Neural crest cell (in vitro differentiated cells): ENCODE measurements at regions not wholly inside any gene's neighbourhood (a gene's known extent, or its start where the extent isn't known, plus 50 kb on each side); places are given as distances from the start of the nearest gene placed in this dataset.
"Not testable (repeated sequence)": the region's sequence is repeated elsewhere in the genome, so short reads cannot be mapped to it uniquely, and the experiment has no call there.

ENCODE experiments used
- DNase-seq: peaks from one replicate; pipeline ENCODE4 v3.0.0; 2021; ENCODE audit warnings: low read depth, mixed read lengths, low spot score
- H3K27ac Mint-ChIP-seq: one replicate; pipeline ENCODE4 v1.8.0; 2021; ENCODE audit warnings: mild to moderate bottlenecking, mixed read lengths; ENCODE audit not compliant: unreplicated experiment
- H3K27me3 Mint-ChIP-seq: 2 replicates; pipeline ENCODE4 v1.8.0; 2021; ENCODE audit warnings: low read depth, mild to moderate bottlenecking, mixed read lengths
- H3K36me3 Mint-ChIP-seq: 2 replicates; pipeline ENCODE4 v1.8.0; 2021; ENCODE audit warnings: low read depth, mild to moderate bottlenecking, mixed read lengths
- H3K4me1 Mint-ChIP-seq: 2 replicates; pipeline ENCODE4 v1.8.0; 2021; ENCODE audit warnings: mixed read lengths
- H3K4me3 Mint-ChIP-seq: one replicate; pipeline ENCODE4 v1.8.0; 2021; ENCODE audit warnings: mild to moderate bottlenecking, mixed read lengths
- H3K9me3 Mint-ChIP-seq: 2 replicates; pipeline ENCODE4 v1.8.0; 2021; ENCODE audit warnings: mixed read lengths

GRCh38 chr15:20253047-20253615, 288.5 kb downstream of the GOLGA6L6 start:
- H3K27me3 Mint-ChIP-seq, H3K4me1 Mint-ChIP-seq, DNase-seq, H3K27ac Mint-ChIP-seq, H3K4me3 Mint-ChIP-seq: not testable (repeated sequence)
- H3K36me3 Mint-ChIP-seq: peaks cover 19% of the 10 kb centered on the region
- peaks cover 20% of the 10 kb centered on the region for H3K9me3 Mint-ChIP-seq

- Mint-ChIP-seq H3K36me3 (peaks cover 19% of the 10 kb centered on the region), H3K9me3 (peaks cover 20% of the 10 kb centered on the region)
- not testable (repeated sequence) for H3K4me1 Mint-ChIP-seq, DNase-seq, H3K27ac Mint-ChIP-seq, H3K4me3 Mint-ChIP-seq, H3K27me3 Mint-ChIP-seq
These were observed 289.6 kb downstream of the GOLGA6L6 start for GRCh38 chr15:20252040-20252439.

- H3K4me1 Mint-ChIP-seq, H3K27ac Mint-ChIP-seq, H3K4me3 Mint-ChIP-seq, H3K27me3 Mint-ChIP-seq, DNase-seq: not testable (repeated sequence)
- Mint-ChIP-seq H3K36me3 (peaks cover 19% of the 10 kb centered on the region), H3K9me3 (peaks cover 20% of the 10 kb centered on the region)
These were observed 290.2 kb downstream of the GOLGA6L6 start for GRCh38 chr15:20251214-20252005.

DNA sequence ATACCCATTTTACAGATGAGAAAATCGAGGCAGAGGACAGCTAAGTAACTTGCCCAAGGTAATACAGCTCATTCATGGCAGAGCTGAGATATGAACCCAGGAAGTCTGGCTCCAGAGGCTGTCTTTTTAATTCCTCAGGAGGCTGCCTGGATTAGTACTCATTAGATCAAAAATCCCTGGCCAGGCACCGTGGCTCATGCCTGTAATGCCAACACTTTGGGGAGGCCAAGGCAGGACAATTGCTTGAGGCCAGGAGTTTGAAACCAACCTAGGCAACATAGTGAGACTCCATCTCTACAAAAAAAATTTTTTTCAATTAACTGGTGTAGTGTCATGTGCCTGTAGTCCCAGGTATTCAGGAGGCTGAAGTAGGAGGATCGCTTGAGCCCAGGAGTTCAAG, 291.4 kb downstream of the GOLGA6L6 start:
- not testable (repeated sequence) for H3K4me1 Mint-ChIP-seq, H3K27ac Mint-ChIP-seq, H3K27me3 Mint-ChIP-seq, H3K4me3 Mint-ChIP-seq, DNase-seq
- Mint-ChIP-seq H3K36me3 (peaks cover 17% of the 10 kb centered on the region), H3K9me3 (peaks cover 18% of the 10 kb centered on the region)

DNA sequence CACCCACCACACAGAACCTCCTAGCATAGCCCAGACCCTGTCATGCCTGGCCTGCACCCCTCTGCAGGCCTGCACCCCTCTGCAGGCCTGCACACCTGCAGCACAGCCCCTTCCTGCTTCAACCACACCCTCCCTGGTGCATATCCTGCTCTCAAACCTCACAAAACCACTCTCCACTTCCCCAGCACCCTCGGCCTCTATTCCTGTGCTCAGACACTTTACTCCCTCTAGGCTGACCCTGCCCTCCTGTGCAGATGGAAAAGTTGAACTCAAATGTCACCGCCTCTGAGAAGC, 292.0 kb downstream of the GOLGA6L6 start:
- H3K27me3 Mint-ChIP-seq, H3K4me3 Mint-ChIP-seq, H3K4me1 Mint-ChIP-seq, H3K27ac Mint-ChIP-seq, DNase-seq: not testable (repeated sequence)
- Mint-ChIP-seq H3K36me3 (peaks cover 15% of the 10 kb centered on the region), H3K9me3 (peaks cover 16% of the 10 kb centered on the region)

DNA sequence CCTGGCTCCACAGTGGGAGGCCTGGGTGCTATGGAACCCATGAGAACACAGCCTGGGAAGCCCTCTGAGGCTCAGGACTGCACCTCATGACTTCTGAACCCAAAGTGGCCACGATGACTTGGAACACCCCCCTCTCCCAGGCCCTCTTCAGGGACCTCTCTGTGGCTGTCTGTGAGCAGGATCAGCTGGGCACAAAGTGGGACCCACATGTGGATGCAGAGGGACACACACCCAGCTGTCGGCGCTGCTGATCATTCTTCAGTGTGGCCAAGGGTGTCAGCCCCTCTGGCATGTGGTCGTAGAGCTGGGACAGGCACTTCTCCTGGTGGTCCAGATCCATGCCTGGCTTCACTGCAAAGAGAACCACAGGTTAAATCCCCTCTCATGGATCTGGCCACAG, 293.2 kb downstream of the GOLGA6L6 start:
- H3K9me3 Mint-ChIP-seq: peaks cover 15% of the 10 kb centered on the region

GRCh38 chr15:20247137-20247536, 294.5 kb downstream of the GOLGA6L6 start:
- not testable (repeated sequence) for H3K27ac Mint-ChIP-seq, H3K27me3 Mint-ChIP-seq, DNase-seq, H3K4me1 Mint-ChIP-seq, H3K4me3 Mint-ChIP-seq
- peaks cover 12% of the 10 kb centered on the region for H3K9me3 Mint-ChIP-seq
- peaks cover 18% of the 10 kb centered on the region for H3K36me3 Mint-ChIP-seq

More for the DNA sequence above, 293.2 kb downstream of the GOLGA6L6 start:
- H3K4me1 Mint-ChIP-seq, DNase-seq, H3K27me3 Mint-ChIP-seq, H3K4me3 Mint-ChIP-seq, H3K27ac Mint-ChIP-seq: not testable (repeated sequence)
- H3K36me3 Mint-ChIP-seq: peaks cover 17% of the 10 kb centered on the region

- not testable (repeated sequence) for H3K4me1 Mint-ChIP-seq, H3K27ac Mint-ChIP-seq, H3K27me3 Mint-ChIP-seq, DNase-seq, H3K4me3 Mint-ChIP-seq
- peaks cover 18% of the 10 kb centered on the region for H3K36me3 Mint-ChIP-seq
- peaks cover 12% of the 10 kb centered on the region for H3K9me3 Mint-ChIP-seq
These were observed 295.0 kb downstream of the GOLGA6L6 start for GRCh38 chr15:20246624-20247023.

DNA sequence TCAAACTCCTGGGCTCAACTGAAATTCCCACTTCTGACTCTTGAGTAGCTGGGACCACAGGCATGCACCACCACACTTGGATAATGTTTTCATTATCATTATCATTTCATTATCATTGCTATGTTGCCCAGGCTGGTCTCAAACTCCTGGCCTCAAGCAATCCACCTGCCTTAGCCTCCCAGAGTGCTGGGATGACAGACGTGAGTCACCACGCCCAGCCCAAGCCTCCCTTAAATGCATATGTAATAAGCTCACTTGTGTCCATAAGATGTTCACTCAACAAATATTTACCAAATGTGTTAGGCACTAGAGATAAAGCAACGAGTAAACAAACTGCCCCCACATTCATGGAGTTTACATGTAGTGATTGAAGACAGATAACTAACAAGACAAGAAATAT, 295.7 kb downstream of the GOLGA6L6 start:
- H3K4me3 Mint-ChIP-seq, H3K27me3 Mint-ChIP-seq, H3K27ac Mint-ChIP-seq, DNase-seq, H3K4me1 Mint-ChIP-seq: not testable (repeated sequence)
- Mint-ChIP-seq H3K9me3 (peaks cover 12% of the 10 kb centered on the region), H3K36me3 (peaks cover 18% of the 10 kb centered on the region)

DNA sequence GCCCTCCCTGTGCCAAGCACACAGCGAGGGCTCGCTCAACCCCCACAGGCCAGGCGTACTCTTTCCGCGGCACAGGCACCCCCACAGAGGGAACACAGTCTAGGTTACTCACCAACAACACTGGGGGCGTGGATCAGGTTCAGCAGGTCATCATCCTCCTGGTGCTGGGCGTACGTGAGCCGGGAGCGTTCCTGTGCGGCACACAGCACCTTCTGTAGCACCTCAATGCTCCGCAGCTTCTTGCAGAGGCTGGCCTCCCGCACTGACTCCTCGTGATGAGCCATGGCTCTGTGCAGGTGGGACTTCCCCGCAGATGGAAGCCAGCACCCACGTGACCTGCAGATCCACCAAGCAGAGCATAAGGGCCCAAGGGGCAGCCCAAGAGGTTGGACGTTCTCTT, 296.8 kb downstream of the GOLGA6L6 start:
- not testable (repeated sequence) for H3K9me3 Mint-ChIP-seq, H3K4me3 Mint-ChIP-seq, H3K27me3 Mint-ChIP-seq, H3K4me1 Mint-ChIP-seq, DNase-seq, H3K27ac Mint-ChIP-seq
- peaks cover 16% of the 10 kb centered on the region for H3K36me3 Mint-ChIP-seq

DNA sequence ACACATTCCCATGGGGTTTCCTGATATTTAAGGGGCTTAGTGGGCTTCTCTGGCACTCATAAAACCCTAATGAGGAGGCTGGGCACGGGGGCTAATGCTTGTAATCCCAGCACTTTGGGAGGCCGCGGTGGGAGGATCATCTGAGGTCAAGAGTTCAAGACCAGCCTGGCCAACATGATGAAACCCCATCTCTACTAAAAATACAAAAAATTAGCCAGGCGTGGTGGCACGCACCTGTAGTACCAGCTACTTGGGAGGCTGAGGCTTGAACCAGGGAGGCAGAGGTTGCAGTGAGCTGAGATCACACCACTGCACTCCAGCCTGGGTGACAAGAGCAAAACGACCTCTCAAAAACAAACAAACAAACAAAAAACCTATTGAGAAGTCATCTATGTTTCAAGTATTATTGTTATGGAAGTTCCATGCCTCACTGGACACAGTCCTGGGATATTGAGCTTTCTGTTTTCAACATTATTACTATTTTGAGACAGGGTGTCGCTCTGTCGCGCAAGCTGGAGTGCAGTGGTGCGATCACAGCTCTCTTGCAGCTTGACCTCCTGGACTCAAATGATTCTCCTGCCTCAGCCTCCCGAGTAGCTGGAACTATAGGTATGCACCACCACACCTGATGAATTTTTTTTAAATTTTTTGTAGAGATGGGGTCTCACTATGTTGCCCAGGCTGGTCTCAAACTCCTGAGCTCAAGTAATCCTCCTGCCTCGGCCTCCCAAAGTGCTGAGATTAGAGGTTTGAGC, 297.9 kb downstream of the GOLGA6L6 start:
- not testable (repeated sequence) for H3K36me3 Mint-ChIP-seq, H3K4me1 Mint-ChIP-seq, DNase-seq, H3K9me3 Mint-ChIP-seq, H3K27me3 Mint-ChIP-seq, H3K27ac Mint-ChIP-seq, H3K4me3 Mint-ChIP-seq

DNA sequence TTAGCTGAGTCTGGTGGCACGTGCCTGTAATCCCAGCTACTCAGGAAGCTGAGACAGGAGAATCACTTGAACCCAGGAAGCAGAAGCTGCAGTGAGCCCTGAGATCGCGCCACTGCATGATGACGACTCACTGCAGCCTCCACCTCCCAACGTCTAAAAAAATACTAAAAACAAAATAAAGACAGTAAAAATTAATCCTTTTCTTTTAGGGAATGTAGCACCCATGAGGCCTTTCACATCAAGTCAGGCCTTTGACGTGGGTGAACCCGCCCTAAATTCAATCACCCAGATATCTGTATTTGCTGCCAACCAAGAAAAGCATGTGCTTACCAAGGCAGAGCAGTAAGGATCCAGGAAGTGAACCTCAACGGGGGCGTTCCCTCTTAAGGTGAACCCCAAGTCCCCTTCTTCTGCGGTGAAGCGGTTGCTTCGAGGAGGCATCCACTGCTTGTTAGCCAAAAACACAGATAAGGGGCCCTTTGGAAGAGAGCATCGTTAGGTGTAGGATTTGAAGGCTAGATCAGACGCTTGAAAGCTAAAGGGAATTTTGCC, 301.2 kb downstream of the GOLGA6L6 start:
- not testable (repeated sequence) for H3K9me3 Mint-ChIP-seq, H3K4me1 Mint-ChIP-seq, DNase-seq, H3K36me3 Mint-ChIP-seq, H3K27me3 Mint-ChIP-seq, H3K4me3 Mint-ChIP-seq, H3K27ac Mint-ChIP-seq

GRCh38 chr15:20239186-20239585, 302.4 kb downstream of the GOLGA6L6 start:
- not testable (repeated sequence) for H3K9me3 Mint-ChIP-seq, H3K4me3 Mint-ChIP-seq, DNase-seq, H3K27me3 Mint-ChIP-seq, H3K4me1 Mint-ChIP-seq, H3K27ac Mint-ChIP-seq
- H3K36me3 Mint-ChIP-seq: peaks cover 12% of the 10 kb centered on the region
